HG03139 (cell line): ENCODE measurements at regions not wholly inside any gene's neighbourhood (a gene's known extent, or its start where the extent isn't known, plus 50 kb on each side); places are given as distances from the start of the nearest gene placed in this dataset.
"Not testable (repeated sequence)": the region's sequence is repeated elsewhere in the genome, so short reads cannot be mapped to it uniquely, and the experiment has no call there.

ENCODE experiments used
- ATAC-seq: cut with Tn5 transposase; IDR thresholded peaks from one replicate; pipeline ENCODE4 v1.9.1; 2021; ENCODE audit not compliant: unreplicated experiment

- no peak for ATAC-seq
Measured at GRCh38 chr9:1910269-1910811, 104.8 kb upstream of the SMARCA2 start.

GRCh38 chr9:1913631-1914330 is 101.4 kb upstream of the SMARCA2 start:
- ATAC-seq, result no peak

DNA sequence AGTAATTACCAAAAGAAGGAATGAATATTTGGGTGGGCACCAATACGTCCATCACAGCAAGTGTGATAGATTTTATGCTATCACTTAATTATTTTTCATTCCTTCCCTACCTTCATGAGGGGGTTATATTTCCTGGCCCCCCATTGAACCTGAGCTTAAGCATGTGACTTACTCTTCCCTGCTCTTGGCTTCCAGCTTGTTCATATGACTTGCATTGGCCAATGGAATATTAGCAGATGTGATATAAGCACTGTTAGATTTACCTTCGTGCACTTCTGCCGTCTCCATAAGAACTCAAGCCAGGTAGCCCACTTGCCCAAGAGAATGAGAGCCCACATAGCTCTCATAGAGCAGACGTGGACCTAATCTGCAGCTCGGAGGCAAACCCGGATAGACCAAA is 99.1 kb upstream of the SMARCA2 start:
- no peak for ATAC-seq

DNA sequence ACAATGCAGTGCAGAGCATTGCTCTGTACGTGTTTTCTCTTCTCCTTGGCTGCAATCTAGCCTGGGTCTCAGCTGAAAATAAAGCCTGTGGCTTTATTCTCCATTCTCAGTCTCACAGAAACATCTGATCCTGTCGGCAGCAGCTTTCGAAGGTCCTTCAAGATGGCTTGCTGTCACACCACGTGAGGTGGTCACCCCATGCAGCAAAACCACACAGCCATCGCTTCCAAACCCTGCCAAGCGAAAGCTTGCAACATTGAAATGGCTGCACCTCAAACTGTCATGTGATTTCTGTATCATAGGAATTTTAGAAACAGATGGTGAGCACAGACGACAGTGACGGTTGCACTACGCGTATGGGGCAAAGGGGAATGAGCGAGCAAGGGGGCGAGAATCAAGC is 98.5 kb upstream of the SMARCA2 start:
- ATAC-seq, result no peak

DNA sequence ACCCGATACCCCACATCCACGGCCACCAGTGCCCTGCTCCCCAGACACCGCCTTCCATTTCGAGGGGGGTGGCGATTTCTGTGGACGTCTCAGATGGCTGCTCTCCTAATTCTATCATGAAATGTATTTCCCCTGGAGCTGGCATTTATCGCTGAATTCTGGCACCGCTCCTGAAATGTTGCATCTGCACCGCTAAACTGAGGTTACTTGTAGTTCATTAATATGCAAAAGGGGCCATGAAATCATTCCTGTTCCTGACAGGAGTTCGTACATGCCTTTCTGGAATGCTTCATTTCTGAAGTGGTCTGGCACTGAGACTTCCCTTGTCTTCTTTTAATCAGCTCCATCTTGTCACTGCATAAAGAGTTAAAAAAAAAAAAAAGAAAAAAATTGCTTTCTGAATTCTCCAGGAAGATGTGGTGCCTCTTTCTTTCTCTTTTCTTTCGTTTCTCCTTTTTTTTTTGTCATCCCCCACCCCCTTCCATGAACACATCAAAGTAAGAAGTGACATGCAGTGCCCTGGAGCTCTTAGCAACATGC is 97.7 kb upstream of the SMARCA2 start:
- ATAC-seq, result no peak

- ATAC-seq, result no peak
Measured at GRCh38 chr9:1918108-1918507, 97.0 kb upstream of the SMARCA2 start.

DNA sequence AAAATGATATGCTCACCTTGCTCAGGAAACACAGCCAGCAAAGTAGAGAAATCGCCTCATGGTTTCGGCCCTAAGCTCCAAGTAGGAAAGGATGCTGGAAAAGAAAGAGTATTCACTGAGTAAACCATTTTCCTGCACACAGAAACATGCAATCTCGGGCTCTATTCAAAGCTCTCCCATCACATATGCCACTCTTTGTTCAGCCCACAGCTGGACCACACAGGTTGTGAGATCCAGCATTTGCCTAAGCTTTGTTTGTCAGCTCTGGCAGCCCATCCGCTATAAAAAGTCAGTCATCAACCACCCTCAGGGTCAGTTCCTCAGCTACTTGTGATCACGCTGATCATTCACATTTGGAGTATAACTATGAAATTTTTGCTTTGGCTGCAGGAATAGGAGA is 96.5 kb upstream of the SMARCA2 start:
- no peak for ATAC-seq

- ATAC-seq, result no peak
Measured at GRCh38 chr9:1919229-1919628, 95.9 kb upstream of the SMARCA2 start.

- no peak for ATAC-seq
Measured at GRCh38 chr9:1920386-1920785, 94.8 kb upstream of the SMARCA2 start.

- ATAC-seq, result no peak
Measured at GRCh38 chr9:1922026-1922425, 93.1 kb upstream of the SMARCA2 start.

DNA sequence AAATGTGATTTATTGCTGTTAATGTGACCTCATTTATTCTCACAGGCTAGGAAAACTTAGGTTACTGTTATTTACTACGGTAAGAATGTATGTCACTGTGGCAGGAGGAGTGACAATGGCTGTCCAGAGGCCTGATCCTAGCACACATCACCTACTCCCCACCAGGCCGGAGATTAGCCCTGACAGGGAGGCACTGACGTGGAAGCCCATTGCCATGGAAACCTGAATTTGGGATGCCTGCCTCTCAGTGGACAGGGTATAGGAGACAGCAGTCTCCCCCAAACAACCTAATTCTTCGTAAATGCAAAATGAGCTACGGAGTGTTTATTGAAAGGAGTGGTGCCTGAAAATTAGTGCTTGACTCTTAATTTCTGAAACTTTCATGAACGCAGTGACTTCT is 87.6 kb upstream of the SMARCA2 start:
- no peak for ATAC-seq

- no peak for ATAC-seq
Measured at GRCh38 chr9:1929134-1929533, 86.0 kb upstream of the SMARCA2 start.

GRCh38 chr9:1929722-1930244 is 85.4 kb upstream of the SMARCA2 start:
- no peak for ATAC-seq

GRCh38 chr9:1930245-1930736 is 84.9 kb upstream of the SMARCA2 start:
- not testable (repeated sequence) for ATAC-seq

- ATAC-seq, result no peak
Measured at GRCh38 chr9:1938135-1938534, 77.0 kb upstream of the SMARCA2 start.

GRCh38 chr9:1938675-1939170 is 76.4 kb upstream of the SMARCA2 start:
- peak; percentile 71 for ATAC-seq

GRCh38 chr9:1939466-1939865 is 75.7 kb upstream of the SMARCA2 start:
- ATAC-seq, result no peak

DNA sequence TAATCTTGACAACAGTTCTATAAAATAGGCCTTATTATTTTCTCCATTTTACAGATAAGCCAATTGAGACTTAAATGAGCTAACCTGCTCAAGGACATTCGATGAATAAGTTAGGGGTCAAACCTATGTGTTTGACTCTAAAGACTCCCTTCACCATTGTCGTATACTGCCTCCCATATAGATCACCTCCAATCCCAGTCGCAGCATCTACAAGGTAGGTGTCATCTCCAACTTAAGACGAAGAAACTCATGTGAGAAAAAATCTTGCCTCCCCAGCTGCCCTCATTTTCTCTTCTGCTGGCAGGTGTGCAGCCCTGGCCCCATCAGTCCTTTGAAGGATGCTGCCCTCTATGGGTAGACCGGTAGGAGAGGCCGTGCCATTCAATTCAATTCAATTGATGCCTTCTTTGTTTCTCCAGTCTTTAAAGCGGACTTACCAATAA is 75.2 kb upstream of the SMARCA2 start:
- ATAC-seq, result peak; percentile 70

DNA sequence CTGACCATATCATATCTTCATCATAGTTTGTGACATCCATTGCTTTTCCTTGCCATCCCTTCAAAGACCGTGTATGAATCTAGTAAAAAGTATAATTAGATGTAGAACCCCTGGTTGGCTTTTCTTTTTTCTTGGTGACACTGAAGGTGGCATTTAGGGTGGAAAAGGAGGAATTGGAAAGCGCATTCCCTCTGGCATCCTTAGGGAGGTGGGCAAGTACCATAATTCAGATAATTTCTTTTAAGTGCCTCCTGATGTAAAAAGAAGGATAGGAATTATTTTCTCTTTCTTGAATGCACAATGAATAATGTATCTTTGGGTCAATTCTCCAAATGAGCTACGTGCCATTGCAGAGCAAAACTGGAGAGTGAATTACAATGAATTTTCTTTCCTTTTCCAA is 73.2 kb upstream of the SMARCA2 start:
- ATAC-seq, result no peak

DNA sequence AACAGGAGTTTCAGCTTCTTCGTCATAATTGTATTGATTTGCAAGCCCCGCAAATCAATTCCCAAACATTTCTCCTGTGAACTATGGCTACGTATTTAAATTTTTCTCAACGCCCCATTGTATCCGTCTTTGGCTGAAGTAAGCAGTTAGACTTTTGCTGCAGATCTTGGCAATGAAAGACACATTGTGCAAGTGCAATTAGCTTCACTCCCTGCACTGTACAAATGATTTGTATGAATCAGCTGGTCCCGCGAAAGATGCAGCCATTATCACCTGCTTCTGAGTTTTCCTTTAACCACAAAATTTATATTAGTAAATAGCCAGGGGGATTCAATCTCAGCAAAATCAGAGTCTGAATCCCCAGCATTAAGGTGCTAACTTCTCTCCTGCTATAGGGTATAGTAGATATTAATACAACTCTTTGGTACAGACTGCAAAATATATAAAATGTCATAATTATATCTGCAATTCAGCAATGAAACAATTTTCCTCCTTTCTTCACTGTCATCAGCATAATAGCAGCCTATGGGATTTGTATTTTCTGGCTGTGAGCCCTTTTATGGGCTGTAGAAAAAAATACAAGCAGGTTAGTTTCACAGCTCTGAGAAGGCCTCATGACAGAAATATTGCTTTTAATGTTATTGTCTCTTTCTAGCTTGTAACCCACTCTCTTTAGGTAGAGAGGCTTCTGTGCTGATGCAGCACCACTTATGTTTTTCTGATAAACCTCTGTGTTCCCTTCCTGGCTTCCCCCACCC is 68.4 kb upstream of the SMARCA2 start:
- ATAC-seq, result no peak

- ATAC-seq, result no peak
Measured at GRCh38 chr9:1947438-1947837, 67.7 kb upstream of the SMARCA2 start.
